Posterior vena cava (tissue), 2 donors: ENCODE measurements at regions not wholly inside any gene's neighbourhood (a gene's known extent, or its start where the extent isn't known, plus 50 kb on each side); places are given as distances from the start of the nearest gene placed in this dataset.
"Not testable (repeated sequence)": the region's sequence is repeated elsewhere in the genome, so short reads cannot be mapped to it uniquely, and the experiment has no call there.

Experiments used
- DNase-seq: peaks from one replicate; pipeline ENCODE4 v3.0.0-alpha.2; 2020; ENCODE audit warnings: low spot score
- intact Hi-C, 2 donors: fragments of 100-400 bp; cut with DNase I; formaldehyde crosslinking; loops; one replicate each; pipeline versions ENCODE4 v1.14.1 to v1.14.2; 2022 to 2023
- donor health status: DM: yes; HTN: yes; CAD: no.
- donor health status: DM: yes; HTN: yes; CAD: no.

DNA sequence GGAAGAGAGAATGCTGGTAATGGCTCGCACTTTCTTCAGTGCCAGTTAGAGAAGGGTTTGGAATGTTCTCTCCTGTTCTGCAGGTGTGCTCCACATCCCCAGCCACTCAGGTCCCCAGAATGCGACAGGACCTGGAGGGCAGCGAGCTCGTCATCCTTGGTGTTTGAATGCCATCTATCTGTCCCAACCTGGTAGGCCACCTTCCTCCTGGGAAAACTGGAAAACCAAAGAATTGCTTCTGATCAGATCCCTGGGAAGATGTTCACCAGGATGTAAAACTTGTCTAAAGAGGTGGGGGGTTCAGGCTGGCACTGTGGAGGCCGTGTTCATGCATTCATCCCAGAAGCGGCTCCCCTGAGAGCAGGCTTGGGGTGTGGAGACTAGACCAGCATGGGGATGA lies 379.5 kb downstream of the GLRX3 start:
- no peak for DNase-seq
- intact Hi-C loops: no loop called here

DNA sequence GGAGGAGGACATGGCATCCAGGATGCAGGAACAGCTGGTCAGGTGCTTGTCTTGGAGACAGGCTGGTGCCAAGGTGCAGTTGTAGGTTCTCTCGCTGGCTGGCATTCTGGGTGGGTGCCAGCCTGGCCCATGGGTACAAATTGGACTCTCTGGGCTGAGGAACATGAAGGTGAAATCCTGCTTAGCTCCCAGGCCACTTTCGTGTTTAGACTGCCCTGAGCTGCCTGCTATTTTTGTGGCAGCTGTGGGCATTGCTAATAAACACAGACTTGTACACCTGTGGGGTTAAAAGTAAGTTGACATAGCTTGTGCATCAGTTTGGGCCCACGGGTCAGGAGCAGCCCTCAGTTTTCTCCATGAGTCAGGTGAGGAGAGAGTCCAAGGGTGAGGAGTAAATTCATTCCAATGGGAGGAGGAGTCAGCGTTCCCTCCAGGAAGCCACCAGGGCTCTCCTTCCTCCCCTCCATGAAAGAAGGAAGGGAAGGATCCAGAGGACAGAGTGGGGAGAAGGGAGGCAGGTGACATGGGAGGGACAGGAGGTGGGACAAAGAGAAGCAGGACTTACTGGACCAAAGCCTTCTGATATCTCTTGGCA lies 380.0 kb downstream of the GLRX3 start:
- DNase-seq: no peak
- intact Hi-C loops: no loop called here

DNA sequence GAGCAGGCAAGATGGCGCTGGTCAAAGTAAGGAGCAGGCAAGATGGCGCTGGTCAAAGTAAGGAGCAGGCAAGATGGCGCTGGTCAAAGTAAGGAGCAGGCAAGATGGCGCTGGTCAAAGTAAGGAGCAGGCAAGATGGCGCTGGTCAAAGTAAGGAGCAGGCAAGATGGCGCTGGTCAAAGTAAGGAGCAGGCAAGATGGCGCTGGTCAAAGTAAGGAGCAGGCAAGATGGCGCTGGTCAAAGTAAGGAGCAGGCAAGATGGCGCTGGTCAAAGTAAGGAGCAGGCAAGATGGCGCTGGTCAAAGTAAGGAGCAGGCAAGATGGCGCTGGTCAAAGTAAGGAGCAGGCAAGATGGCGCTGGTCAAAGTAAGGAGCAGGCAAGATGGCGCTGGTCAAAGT lies 382.7 kb downstream of the GLRX3 start:
- DNase-seq, intact Hi-C loops: not testable (repeated sequence)

DNA sequence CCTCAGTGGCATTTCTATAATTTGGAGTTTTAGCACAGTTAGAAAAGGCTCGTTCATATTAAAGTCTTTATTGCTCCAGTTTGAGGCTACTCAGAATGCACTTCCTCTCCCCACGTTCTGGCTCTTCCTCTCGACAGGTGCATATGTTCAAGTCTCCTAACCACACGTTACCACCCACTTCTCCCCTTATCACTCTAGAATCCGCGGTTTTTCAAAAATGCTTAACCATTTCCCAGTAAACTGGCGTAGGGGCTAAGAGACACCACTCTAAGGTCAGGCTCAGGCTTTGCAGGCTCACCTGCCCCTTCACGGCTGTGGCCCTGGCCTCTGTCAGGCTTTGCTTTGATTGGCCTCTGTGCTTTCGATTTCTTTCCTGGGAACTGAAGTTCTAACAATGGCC lies 383.6 kb downstream of the GLRX3 start:
- no peak for DNase-seq
- intact Hi-C loops: no loop called here

DNA sequence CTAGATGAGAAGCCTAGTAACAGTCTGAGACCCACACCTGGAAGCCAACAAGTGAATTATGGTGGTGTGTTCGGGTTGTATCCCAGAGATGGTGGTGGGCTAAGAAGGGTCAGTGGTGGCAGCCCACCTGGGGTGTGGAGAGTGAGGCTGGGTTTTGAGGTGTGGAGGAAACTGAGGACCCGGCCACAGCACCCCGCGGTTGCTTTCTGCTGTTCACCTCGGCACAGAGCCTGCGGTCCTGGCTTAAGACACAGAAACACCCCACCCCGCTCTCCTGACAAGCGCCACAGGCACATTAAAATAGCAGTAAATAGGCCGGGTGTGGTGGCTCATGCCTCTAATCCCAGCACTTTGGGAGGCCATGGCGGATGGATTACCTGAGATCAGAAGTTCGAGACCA lies 395.1 kb downstream of the GLRX3 start:
- no peak for DNase-seq

DNA sequence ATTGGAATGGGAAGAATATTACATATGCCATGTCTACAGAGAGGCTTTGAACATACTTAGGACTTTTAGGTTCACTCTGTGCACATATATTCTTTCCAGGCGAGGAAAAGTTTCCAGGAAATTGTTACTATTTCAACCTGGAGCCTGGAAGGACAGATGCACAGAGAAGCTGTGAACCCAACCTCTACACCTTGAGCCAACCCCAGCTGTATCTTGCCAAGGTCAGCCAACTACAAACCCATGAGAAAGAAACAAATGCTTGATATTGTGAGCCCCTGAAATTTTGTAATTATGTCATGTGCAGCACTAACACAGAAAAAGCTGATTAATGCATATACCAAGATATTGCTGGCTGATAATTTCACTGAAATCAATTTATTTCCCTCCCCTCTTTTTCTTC lies 404.9 kb downstream of the GLRX3 start:
- intact Hi-C loops: no loop called here
- no peak for DNase-seq

More for the DNA sequence above, 395.1 kb downstream of the GLRX3 start:
- intact Hi-C loops: no loop called here

DNA sequence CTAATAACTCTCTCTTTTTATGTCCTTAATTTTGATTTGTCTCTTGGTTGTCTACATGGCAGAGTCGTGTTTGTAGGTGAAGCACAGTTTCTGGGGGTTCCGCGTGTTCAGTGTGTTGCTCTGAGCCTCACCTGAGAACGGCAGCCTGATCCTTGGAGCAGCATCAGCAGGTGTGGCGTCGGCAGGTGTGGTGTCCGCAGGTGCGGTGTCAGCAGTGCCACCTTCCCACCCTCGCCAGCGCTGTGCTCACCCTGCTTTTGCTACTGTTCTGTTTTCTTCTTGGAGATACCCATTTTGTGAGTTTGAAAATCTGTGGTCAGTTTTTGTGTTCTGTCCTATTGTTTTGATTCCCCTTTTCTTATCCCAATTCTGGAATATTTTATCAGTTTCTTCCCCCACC lies 406.6 kb downstream of the GLRX3 start:
- intact Hi-C loops: no loop called here
- no peak for DNase-seq

DNA sequence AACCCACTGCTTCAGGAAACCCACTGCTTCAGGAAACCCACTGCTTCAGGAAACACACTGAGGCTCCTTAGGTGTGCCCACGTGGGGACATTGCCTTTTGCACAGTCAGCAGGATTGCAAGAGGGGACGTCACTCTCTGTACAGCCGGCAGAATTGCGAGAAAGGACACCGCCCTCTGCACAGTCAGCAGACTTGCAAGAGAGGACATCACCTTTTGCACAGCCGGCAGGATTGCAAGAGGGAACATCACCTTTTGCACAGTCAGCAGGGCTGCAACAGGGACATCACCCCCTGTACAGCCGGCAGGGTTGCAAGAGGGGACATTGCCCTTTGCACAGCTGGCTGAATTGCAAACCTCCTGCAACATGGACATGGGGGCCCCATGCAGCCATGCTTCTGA lies 407.6 kb downstream of the GLRX3 start:
- peak; percentile 66 for DNase-seq
- intact Hi-C loops: no loop called here

DNA sequence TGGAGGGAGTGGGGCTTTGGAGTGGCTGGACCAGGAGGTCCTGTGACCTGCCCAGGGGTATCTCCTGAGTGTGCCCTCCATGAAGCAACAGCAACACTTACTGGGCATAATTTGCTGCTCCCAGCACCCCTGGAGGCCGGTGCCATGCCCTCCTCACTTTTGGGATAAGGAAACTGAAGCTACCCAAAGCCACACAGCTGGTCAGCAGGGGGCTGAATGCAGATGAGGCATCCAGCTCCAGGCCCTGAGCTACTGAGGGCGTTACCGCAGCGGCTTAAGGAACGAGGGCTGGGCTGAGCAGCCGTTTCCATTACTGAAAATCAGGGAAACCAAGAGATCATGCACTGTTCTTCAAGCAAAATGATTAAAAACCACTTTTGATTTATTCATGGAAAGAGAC lies 408.9 kb downstream of the GLRX3 start:
- intact Hi-C loops: no loop called here
- no peak for DNase-seq

DNA sequence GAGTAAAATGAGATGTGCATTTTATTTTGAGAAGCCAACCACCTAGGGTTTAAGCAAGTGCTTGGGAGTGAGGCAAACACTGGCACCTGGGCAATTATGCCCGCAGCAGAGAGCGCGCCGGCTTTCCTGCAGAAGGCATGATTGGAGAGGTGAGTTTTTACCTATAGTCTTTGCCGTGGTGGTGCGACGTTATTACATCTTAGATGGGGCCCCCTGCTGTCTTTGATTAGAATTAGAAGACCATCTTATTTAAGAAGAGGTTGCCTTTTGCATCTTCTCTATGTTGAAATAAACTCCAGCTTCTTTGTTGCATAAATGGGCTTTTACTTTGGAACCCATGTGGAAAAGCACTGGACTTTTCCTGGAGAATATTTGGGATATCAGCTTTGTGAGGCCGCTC lies 409.5 kb downstream of the GLRX3 start:
- intact Hi-C loops: no loop called here
- DNase-seq: no peak

DNA sequence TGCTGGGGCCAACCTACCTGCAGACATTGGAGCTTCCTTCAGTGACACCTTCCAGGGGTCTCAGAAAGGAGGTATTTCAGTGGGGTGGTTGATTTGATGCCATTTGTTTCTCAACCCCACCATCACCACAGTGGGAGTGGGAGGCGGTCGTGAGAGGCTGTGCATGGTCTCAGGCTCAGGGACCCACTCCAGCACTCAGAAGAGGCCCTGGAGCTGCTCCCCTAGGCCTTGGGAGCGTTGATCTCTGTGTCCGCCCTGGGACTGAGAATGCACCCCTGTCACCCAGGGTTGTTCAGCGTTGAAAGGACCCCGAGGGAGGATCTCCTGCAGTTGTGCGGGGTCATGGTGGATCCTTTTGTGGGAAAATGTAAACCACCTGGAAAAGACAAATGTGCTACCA lies 410.6 kb downstream of the GLRX3 start:
- DNase-seq: no peak
- intact Hi-C loops: no loop called here

DNA sequence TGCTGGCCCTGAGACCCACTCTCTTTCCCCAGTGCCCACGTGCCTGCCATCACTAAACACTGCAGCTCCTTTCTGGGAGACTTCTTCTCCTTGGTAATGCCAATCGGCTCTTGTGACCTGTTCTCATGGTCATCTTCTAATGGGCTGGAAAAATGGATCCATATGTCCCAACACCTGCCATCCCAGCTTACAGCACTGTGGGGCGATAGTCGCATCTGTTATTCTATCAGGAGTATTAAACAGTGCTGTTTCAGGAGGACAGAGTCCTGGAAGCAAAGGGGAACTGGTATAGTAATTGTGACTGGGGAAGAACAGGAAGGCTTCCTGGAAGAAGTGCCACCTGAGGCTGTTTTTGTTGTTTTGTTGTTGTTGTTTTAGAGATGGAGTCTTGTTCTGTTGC lies 411.2 kb downstream of the GLRX3 start:
- DNase-seq: no peak
- intact Hi-C loops: no loop called here

DNA sequence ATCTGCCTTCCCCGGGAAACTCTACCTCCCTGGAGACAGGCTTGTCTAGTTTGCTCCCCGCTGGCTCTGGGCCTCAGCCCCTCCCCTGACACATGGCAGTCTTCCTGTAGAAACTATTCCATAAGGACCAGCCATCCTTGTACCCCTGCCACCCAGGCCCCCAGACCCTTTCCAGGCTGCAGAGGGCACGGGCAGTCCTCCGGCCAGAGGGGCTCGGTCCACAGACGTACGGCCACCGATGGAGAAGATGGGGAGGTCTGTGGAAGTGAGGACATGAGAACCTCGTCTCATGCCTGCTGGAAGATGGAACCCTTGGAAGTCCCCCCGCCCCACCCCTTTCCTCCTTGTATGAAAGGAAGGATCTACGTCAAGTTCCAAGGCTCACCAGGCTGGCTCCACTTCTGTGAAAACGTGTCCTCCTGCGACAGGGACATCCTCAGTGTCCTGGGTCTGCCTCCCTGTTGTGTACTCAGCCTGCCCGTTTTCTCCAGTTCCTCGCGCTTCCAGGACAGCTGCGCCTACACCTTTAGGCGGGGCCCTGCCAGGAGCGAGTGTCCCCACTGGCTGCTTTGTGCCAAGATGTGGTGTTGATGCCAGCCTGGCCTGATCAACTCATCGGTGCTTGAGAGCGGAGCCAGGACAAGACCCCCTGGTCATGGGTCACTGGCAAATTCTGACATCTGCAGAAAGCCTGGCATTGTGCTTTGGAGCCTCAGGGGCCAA lies 414.9 kb downstream of the GLRX3 start:
- intact Hi-C loops: no loop called here
- DNase-seq: no peak

DNA sequence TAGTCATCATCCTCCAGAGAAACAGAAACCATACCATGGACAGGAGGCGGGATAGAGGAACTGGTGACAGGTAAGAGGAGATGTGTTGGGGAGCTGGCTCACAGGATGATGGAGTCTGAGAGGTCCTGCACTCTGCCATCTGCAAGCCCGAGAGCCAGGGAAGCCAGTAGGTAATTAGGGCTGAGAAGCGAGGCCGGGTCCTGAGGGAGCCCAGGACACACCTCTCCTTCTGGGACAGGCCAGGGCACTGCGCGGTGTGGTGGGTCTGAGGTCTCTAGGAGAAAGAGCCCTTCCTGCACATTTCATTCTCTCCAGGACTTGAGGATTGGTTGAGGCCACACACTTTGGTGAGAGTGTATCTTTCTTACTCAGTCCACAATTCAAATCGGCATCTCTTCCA lies 415.5 kb downstream of the GLRX3 start:
- intact Hi-C loops: loop anchor here in 1 of 2 donors (1.0 kb wide), 1 partner anchor 37 kb away; no protein-coding TSS in a partner anchor
- no peak for DNase-seq

DNA sequence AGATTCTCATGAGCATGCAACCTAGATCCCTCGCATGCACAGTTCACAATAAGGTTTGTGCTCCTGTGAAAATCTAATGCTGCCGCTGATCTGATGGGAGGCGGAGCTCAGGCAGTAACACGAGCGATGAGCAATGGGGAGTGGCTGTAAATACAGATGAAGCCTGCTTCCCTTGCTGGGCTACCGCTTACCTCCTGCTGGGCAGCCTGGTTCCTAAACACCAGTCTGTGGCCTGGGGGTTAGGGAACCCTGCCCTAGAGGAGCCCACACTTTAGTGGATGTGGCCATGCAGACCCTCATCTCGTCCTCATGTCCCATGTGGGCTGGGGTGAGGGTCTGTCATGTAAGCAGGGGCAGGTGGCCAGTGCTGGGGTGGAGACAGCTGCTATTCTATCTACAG lies 417.6 kb downstream of the GLRX3 start:
- no peak for DNase-seq
- intact Hi-C loops: no loop called here

DNA sequence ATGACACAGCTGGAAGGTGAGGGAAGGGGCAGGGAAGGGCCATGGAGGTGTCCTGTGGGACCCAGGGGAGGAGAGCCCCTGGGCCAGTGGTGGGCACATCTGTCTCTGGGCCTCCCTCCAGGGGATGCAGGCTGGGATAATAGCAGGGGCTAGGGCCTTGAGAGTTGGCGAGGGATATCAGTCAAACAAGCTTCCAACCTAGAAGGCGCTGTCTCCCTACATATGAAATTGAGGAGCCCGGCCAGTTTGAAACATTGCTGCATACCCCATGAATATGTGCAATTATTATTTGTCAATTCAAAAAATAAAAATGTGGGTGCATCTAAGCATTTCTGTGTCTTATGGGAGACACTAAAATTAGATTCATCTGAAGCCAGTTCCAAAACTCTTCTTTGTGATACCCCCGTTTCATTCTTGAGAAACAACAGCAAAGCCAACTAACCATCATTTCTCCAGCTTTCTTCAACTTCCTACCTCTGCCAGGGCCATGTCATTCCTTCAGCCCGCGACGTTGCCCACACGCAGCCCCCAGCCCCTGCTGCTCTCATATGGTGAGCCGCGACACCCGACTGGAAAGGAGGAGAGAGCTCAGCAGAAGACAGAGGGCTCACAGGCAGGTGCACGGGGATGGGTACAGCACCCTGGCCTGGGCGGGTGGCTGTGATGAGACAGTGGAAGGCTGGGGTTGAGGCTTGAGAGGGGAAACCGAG lies 418.7 kb downstream of the GLRX3 start:
- DNase-seq: no peak
- intact Hi-C loops: no loop called here

DNA sequence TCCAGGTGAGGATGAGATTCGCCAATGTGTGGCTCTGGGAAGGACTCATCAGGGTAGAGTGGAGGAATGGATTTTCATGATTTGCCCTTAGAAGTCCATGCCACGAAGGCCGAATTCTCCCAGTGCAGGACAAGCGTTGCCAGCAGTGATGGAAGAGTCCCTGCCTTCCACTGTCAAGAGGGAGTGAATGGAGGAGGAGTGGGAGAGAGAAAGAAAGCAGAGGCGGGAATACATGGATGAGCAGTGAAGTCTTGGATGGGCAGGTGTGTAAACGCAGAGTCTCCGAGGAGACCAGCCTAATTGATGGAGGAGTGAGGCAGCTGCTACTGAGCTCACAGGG lies 419.2 kb downstream of the GLRX3 start:
- intact Hi-C loops: no loop called here

DNA sequence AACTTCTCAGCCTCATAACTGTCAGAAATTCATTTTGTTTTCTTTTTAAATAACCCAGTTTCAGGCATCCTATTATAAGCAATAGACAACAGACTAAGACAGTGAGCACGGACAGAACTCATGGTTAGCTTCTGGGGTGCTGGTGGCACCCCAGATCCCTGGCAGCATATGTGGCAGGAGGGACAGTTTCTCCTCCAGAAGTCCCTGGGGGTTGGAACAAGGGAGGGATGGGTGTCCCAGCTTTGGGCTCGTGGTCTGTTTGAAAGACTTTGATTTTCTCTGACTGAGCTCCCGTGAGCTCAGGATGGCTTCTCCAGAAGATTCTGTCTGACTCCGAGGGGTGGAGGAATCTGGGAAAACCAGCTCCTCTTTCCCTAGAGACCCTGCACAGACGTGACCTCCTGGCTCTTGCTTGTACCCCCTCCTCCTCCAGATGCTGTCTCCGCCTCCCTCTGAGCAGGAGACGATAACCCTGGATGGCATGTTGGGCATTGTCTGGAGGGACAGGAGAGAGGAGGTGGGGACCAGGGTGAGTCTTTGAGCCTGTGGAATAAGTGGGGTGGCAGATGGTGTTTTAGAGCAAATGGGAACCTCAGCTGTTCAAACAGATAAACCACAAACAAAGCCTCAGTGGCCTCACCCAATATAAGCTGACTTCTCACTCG lies 421.1 kb downstream of the GLRX3 start:
- intact Hi-C loops: no loop called here
- no peak for DNase-seq

More for the DNA sequence above, 419.2 kb downstream of the GLRX3 start:
- no peak for DNase-seq

DNA sequence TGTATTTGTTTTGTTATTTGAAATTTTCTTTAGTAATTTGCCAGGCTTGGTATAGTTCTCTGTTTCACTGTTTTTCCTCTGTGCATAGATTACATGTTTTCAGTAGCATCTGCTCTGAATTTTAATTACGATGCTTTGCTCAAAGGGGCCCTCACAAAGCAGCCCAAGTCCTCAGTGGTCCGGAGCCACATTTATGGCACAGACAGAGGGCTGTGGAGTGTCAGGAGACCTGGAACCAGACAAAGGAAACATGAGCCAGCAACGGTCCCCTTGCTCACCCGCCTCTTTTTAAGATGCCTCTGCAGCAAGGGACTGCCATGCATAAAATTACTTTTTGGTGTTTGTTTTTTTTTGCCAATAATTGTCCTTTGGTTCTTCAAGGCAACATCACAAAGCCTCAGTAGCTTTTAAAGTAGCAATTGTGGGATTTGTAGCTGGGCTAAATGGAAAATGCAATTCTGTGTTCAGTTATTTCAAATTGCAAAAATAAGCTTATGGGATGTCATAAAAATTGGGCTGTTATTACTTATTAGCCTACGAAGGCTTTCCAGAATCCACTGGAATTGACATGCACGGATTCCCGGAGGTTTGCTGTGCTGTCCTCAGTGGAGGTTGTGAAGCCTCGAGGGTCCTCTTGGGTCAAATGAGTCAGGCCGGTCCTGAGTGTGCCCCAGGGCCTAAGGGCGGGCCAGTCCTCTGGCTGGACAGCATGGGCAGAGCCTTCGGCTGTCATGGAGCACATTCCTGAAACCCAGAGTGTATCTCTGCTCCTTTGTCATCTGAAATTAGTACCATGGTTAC lies 422.8 kb downstream of the GLRX3 start:
- intact Hi-C loops: no loop called here
- no peak for DNase-seq

DNA sequence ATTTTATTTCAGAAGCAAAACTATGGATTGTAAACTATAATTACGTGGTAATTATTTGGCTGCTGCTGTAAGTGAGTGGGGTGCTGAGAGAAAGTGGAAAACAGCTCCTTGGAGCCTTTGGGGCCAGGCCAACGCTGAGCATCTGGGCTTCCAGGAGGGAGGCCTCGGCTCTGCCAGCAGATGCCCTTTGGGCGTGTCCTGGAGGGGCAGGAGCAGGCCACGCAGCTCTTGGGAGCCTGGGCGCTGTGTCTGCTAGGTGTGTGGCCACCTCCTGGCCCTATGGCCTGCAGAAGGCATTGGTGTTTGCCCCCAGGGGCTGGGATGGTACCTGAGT lies 423.3 kb downstream of the GLRX3 start:
- DNase-seq: no peak
- intact Hi-C loops: no loop called here
